CD4-positive, alpha-beta T cell treated with Interleukin-21 for 1 hour (primary cell): ENCODE measurements at regions not wholly inside any gene's neighbourhood (a gene's known extent, or its start where the extent isn't known, plus 50 kb on each side); places are given as distances from the start of the nearest gene placed in this dataset.

Source experiments
- DNase-seq: peaks from one replicate; pipeline ENCODE4 v3.0.0-alpha.2; 2020

- DNase-seq = no peak
Measured at GRCh38 chr4:120415896-120416295, 349.2 kb upstream of the MAD2L1 start.

- no peak for DNase-seq
Measured at GRCh38 chr4:120406960-120407359, 340.3 kb upstream of the MAD2L1 start.

GRCh38 chr4:120403296-120403695, 336.6 kb upstream of the MAD2L1 start:
- DNase-seq = no peak

- no peak for DNase-seq
Measured at GRCh38 chr4:120400441-120400840, 333.8 kb upstream of the MAD2L1 start.

- DNase-seq = no peak
Measured at GRCh38 chr4:120399826-120400225, 333.2 kb upstream of the MAD2L1 start.

- DNase-seq = no peak
Measured at GRCh38 chr4:120395746-120396145, 329.1 kb upstream of the MAD2L1 start.

- no peak for DNase-seq
Measured at GRCh38 chr4:120355881-120356280, 289.2 kb upstream of the MAD2L1 start.

- DNase-seq = no peak
Measured at GRCh38 chr4:120354381-120354780, 287.7 kb upstream of the MAD2L1 start.

GRCh38 chr4:120353235-120353634, 286.6 kb upstream of the MAD2L1 start:
- no peak for DNase-seq

- DNase-seq = no peak
Measured at GRCh38 chr4:120352739-120353138, 286.1 kb upstream of the MAD2L1 start.

GRCh38 chr4:120348948-120349347, 282.3 kb upstream of the MAD2L1 start:
- no peak for DNase-seq

GRCh38 chr4:120348521-120348920, 281.9 kb upstream of the MAD2L1 start:
- no peak for DNase-seq

GRCh38 chr4:120331486-120332370, 265.1 kb upstream of the MAD2L1 start:
- DNase-seq = no peak

- DNase-seq = no peak
Measured at GRCh38 chr4:120329386-120329785, 262.7 kb upstream of the MAD2L1 start.

- no peak for DNase-seq
Measured at GRCh38 chr4:120327276-120327675, 260.6 kb upstream of the MAD2L1 start.

- DNase-seq = no peak
Measured at GRCh38 chr4:120319046-120319767, 252.6 kb upstream of the MAD2L1 start.

- no peak for DNase-seq
Measured at GRCh38 chr4:120318196-120318846, 251.7 kb upstream of the MAD2L1 start.

- DNase-seq = no peak
Measured at GRCh38 chr4:120317713-120318112, 251.1 kb upstream of the MAD2L1 start.

GRCh38 chr4:120316416-120316815, 249.8 kb upstream of the MAD2L1 start:
- no peak for DNase-seq

- DNase-seq = no peak
Measured at GRCh38 chr4:120314969-120315368, 248.3 kb upstream of the MAD2L1 start.

- no peak for DNase-seq
Measured at GRCh38 chr4:120304801-120305200, 238.2 kb upstream of the MAD2L1 start.

- DNase-seq = no peak
Measured at GRCh38 chr4:120299631-120300030, 233.0 kb upstream of the MAD2L1 start.

GRCh38 chr4:120293341-120293740, 226.7 kb upstream of the MAD2L1 start:
- DNase-seq = no peak

GRCh38 chr4:120291541-120291940, 224.9 kb upstream of the MAD2L1 start:
- no peak for DNase-seq
